ENCODE measurements at regions not wholly inside any gene's neighbourhood (a gene's known extent, or its start where the extent isn't known, plus 50 kb on each side); places are given as distances from the start of the nearest gene placed in this dataset.

GRCh38 chr22:49411236-49411635 lies 416.4 kb downstream of the BRD1 start:
- WGBS, 2 experiments (ENCODE audit: extremely low coverage in 2 of 2, insufficient read length in 1 of 2) = 46% methylated on average over 6 of the region's 6 CpGs; no CpG with 5 or more reads in 1 of the 2 experiments
- Histone ChIP-seq H2BK120ac (ENCODE audit: low read depth, low read length) (no peak overlapping the region), H3K18ac (ENCODE audit: low read depth, low read length) (no peak overlapping the region), H3K4me3 (ENCODE audit: insufficient read depth, low read depth, low read length) (no peak overlapping the region), H3K56ac (ENCODE audit: extremely low read depth, insufficient read depth, low read length) (no peak overlapping the region), H2AK9ac (replicated peaks; ENCODE audit: low read depth, low read length, poor library complexity) (no peak overlapping the region), H3K9me3 (ENCODE audit: control insufficient read depth, insufficient read depth, low read length) (peaks cover 37% of the 10 kb centered on the region), H4K20me1 (ENCODE audit: insufficient read depth, low read length) (no peaks in the 10 kb centered on the region), H4K8ac (ENCODE audit: low read depth in 2 of 2, low read length in 2 of 2) (no peak overlapping the region), H4K5ac (ENCODE audit: low read depth, low read length) (no peak overlapping the region), H3K36me3 (ENCODE audit: control insufficient read depth, insufficient read depth, low read length) (no peaks in the 10 kb centered on the region), H2AK5ac (ENCODE audit: low read depth, low read length) (no peak overlapping the region), H3K27me3 (ENCODE audit: control insufficient read depth, insufficient read depth, low read length) (no peaks in the 10 kb centered on the region), H3K4ac (ENCODE audit: low read depth, low read length) (no peak overlapping the region), H2BK5ac (ENCODE audit: low read depth, low read length, poor library complexity, severe bottlenecking) (no peak overlapping the region), H3K79me1 (ENCODE audit: low read depth in 1 of 2, low read length in 2 of 2) (no peaks in the 10 kb centered on the region), H3K9ac (ENCODE audit: low read depth, low read length) (no peak overlapping the region), H3K14ac (replicated peaks; ENCODE audit: low read depth, low read length) (no peak overlapping the region), H3K23ac (ENCODE audit: low read depth, low read length) (no peak overlapping the region), H2BK20ac (ENCODE audit: low read depth, low read length) (no peak overlapping the region), H3K9me1 (ENCODE audit: insufficient read depth, low read length) (no peaks in the 10 kb centered on the region), H3K4me1 (ENCODE audit: control insufficient read depth, insufficient read depth, low read length) (no peaks in the 10 kb centered on the region), H2AFZ (replicated peaks; ENCODE audit: low read length, poor library complexity) (no peak overlapping the region), H2BK15ac (ENCODE audit: low read depth, low read length) (no peak overlapping the region), H3K4me2 (ENCODE audit: low read depth, low read length) (no peak overlapping the region), H4K91ac (ENCODE audit: insufficient read depth, low read depth, low read length) (no peak overlapping the region), H3K27ac (ENCODE audit: insufficient read depth, low read length) (no peak overlapping the region)
- DNase-seq = no peak
- POLR2A ChIA-PET (ENCODE audit: unreplicated experiment) = no interaction called here
- dilution Hi-C loops (cut with HindIII; ENCODE audit: low sequenced_read_pairs, unreplicated experiment) = no loop called here
- BruUV-seq (replicated peaks) = no TSS peak
- CTCF ChIA-PET = interaction anchor here (0.6 kb wide), 1 partner anchor 1533 kb away, joined by 3 read pairs; no protein-coding TSS in a partner anchor
- in situ Hi-C loops (cut with MboI; ENCODE audit: low sequenced_read_pairs) = no loop called here
- no peak for TF ChIP-seq MAFK (IDR thresholded peaks at IDR 0.05; ENCODE audit: low read depth, low read length)
- no peak for TF ChIP-seq MAZ (IDR thresholded peaks at IDR 0.05; ENCODE audit: borderline replicate concordance, low read depth, low read length)
- no peak for ATAC-seq (ENCODE audit: low read depth)
- intact Hi-C loops (cut with micrococcal nuclease) = no loop called here

Data from IMR-90 (cell line).